Pons (tissue), 1 donor: ENCODE measurements at regions not wholly inside any gene's neighbourhood (a gene's known extent, or its start where the extent isn't known, plus 50 kb on each side); places are given as distances from the start of the nearest gene placed in this dataset.

Experiments used
- DNase-seq: peaks from one replicate; pipeline ENCODE4 v3.0.0-alpha.2; 2016; ENCODE audit warnings: low spot score

GRCh38 chr7:106775975-106776607 lies 89.0 kb upstream of the PIK3CG start:
- no peak for DNase-seq

DNA sequence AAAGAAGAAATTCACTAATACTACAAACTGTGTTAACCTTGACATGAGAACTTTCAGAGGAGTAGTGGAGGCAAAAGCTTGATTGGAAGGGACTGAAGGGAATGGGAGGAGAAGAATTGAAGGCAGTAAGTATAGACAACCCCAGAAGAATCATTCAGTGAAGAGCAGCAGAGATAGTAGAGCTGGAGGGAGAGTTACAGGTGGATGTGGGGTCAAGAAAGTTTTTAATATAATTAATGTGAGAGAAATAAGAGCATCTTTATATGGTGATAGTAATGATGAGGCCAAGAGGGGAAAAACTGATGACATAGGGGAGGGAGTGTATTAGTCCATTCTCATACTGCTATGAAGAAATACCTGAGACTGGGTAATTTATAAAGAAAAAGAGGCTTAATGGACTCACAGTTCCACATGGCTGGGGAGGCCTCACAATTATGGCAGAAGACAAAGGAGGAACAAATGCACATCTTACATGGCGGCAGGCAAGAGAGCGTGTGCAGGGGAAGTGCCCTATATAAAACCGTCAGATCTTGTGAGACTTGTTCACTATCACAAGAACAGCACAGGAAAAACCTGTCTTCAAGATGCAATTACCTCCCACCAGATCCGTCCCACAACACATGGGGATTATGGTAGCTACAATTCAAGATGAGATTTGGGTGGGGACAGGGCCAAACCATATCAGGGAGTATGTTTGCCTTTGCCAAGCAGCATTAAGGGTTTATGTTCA lies 88.3 kb upstream of the PIK3CG start:
- DNase-seq: no peak

DNA sequence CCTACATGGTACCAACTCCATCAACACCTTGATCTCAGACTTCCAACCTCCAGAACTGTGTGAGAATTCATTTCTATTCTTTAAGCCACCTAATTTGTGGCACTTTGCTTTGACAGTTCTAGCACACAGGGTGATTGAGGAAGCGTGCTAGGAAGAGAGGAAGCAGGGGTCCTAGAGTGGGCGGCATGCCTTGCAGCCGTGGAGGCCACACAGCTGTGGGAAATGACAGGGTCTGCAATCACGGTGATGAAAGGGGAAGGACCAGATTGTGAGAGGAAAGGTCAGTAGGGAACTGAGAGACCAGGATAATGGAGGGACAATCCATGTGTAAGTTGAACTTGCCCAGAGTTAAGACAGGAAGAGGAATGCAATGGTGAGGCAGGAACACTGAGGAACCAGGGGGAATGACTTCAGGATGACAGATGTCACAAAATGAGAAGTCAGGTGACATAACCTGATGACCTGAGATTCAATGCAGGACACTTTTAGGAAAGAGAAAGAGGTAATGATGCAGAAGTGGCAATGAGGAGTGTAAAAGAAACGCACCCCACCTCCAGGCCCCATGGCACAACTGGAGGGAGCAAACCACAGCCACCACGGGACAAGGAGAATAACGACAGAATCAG lies 87.3 kb upstream of the PIK3CG start:
- no peak for DNase-seq

- no peak for DNase-seq
Measured at GRCh38 chr7:106778656-106779250, 86.3 kb upstream of the PIK3CG start.

- DNase-seq: no peak
Measured at GRCh38 chr7:106779877-106780276, 85.2 kb upstream of the PIK3CG start.

GRCh38 chr7:106781007-106781406 lies 84.1 kb upstream of the PIK3CG start:
- DNase-seq: no peak

GRCh38 chr7:106781828-106782544 lies 83.1 kb upstream of the PIK3CG start:
- no peak for DNase-seq

DNA sequence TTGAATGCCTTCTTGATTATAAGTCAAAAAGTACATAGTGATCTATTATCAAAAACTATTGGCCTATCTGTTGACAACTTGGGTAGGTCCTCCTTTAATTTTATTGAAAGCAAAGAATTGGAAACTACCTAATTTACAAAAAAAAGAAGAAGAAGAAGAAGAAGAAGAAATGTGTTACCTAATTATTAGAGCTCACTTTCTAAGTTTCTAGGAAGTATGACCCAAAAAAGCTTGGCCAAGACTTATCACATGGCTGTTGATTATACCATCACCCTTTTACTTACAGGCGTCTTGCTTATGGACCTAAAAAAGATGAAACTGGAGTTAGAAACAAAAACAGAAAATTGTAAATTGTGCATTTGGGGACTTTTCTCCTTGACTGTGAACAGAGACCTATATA lies 81.8 kb upstream of the PIK3CG start:
- no peak for DNase-seq

DNA sequence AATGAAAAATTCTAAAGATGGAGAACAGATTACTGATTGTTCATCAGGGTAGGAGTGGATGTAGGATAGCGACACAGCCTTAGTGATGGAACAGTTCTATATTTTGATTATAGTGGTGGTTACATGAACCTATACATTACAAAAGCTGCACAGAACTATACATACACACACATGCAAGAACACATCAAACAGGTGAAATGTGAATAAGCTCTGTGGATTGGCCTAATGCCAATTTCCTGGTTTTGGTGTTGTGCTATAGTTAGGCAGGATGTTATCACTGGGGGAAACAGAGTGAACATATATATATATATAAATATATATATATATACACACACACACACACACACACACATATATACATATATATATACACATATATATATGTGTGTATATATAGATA lies 76.4 kb upstream of the PIK3CG start:
- no peak for DNase-seq

GRCh38 chr7:106791526-106791925 lies 73.6 kb upstream of the PIK3CG start:
- no peak for DNase-seq

GRCh38 chr7:106792233-106792926 lies 72.7 kb upstream of the PIK3CG start:
- DNase-seq: no peak

GRCh38 chr7:106793015-106793975 lies 71.8 kb upstream of the PIK3CG start:
- no peak for DNase-seq

- DNase-seq: no peak
Measured at GRCh38 chr7:106794276-106795083, 70.6 kb upstream of the PIK3CG start.

GRCh38 chr7:106795084-106795876 lies 69.8 kb upstream of the PIK3CG start:
- no peak for DNase-seq

- no peak for DNase-seq
Measured at GRCh38 chr7:106795877-106796231, 69.2 kb upstream of the PIK3CG start.

- DNase-seq: no peak
Measured at GRCh38 chr7:106797937-106798336, 67.1 kb upstream of the PIK3CG start.

DNA sequence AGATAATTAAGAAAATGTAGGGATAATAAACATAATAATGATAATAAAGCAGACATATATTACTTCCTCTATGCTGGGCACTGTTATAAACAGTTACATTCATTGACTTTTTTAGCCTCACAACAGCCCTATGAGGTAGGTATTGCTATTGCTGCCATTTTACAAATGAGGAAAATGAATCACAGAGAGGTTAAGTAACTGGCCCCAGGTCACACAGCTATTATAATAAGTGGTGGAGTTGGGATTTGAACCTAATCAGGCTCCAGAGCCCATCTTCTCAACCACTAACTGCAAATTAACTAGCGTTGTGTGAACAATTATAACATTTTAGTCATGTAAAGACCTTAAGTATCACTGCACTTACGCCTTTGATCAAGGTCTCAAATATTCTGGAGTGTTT lies 62.5 kb upstream of the PIK3CG start:
- DNase-seq: no peak

- DNase-seq: no peak
Measured at GRCh38 chr7:106806556-106806955, 58.5 kb upstream of the PIK3CG start.

DNA sequence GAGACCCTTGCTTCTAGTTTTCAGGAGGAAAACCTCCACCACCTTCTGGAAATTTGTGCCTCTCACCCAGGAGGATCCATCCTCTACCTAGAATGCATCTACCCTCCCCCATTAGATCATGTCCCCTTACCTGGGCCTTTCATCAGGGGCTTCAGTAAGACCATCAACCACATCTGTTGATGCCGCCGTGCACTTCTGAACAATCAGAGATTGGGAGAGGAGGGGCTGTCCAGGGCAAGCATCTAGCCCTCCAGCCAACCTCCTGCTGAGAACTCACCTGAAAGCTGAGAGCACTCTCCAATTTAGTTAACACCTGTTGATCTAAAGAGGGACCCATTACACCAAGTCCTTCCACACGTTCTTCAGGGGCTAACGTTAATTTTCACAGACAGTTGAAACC lies 57.6 kb upstream of the PIK3CG start:
- no peak for DNase-seq
